GM19351 (cell line): ENCODE measurements at regions not wholly inside any gene's neighbourhood (a gene's known extent, or its start where the extent isn't known, plus 50 kb on each side); places are given as distances from the start of the nearest gene placed in this dataset.

Source experiments
- ATAC-seq: cut with Tn5 transposase; IDR thresholded peaks from one replicate; pipeline ENCODE4 v1.9.1; 2021; ENCODE audit warnings: mild to moderate bottlenecking, moderate library complexity; ENCODE audit not compliant: unreplicated experiment

- no peak for ATAC-seq
These were observed 400.7 kb downstream of the NUAK1 start for GRCh38 chr12:105738051-105738450.

DNA sequence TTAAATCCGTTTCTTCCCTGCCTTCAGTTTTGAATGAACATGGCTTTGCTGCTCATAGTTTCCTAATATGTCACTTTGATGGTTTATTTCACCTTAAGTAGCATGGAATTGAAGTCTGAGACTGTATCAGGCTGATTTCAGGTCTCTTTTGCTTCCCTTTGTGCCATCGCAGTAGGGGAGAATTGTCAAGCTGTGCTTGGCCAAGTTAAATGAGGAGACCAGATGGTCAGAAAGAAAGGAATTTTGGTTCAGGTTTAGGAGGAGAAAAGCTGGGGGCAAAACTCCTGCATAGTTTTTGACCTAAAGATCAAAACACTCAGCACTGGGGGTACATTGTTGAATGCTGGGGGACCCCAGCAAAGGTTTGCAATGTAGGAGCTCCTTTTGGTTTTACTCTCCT is 398.4 kb downstream of the NUAK1 start:
- ATAC-seq: no peak

DNA sequence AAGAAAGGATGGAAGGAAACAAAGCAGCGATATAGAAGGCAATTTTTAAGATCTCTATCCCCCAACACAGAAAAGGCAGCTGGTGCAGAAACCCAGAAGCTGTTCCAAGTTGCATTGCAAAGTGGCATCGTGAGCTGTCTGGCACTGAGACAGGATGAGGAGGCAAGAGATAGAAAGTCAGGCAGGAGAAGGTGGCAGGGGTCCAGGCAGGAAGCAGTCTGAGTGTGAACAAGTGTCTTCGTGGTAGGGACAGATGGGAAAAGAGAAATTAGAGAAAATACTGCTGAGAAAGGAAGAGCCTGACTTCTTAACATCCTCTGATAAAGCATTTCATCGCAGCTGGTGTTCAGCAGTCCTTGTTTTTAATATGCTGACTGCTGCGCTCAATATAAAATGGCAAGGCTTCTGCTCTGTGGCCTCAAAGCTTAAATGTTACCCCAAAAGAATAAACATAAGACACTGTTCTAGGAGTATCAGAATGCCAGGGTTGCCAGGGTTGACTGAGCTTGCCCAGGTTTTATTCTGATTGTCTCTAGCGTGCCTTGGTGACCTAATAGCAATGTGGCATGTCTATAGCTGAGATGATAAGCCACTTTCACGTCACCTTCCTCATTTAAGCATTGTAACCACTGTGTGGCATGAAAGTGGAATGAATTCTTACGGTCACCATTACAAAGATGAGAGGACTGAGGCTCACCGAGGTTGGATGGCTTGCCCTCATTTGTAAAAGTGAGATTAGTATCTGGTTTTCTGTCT is 397.6 kb downstream of the NUAK1 start:
- ATAC-seq: no peak

DNA sequence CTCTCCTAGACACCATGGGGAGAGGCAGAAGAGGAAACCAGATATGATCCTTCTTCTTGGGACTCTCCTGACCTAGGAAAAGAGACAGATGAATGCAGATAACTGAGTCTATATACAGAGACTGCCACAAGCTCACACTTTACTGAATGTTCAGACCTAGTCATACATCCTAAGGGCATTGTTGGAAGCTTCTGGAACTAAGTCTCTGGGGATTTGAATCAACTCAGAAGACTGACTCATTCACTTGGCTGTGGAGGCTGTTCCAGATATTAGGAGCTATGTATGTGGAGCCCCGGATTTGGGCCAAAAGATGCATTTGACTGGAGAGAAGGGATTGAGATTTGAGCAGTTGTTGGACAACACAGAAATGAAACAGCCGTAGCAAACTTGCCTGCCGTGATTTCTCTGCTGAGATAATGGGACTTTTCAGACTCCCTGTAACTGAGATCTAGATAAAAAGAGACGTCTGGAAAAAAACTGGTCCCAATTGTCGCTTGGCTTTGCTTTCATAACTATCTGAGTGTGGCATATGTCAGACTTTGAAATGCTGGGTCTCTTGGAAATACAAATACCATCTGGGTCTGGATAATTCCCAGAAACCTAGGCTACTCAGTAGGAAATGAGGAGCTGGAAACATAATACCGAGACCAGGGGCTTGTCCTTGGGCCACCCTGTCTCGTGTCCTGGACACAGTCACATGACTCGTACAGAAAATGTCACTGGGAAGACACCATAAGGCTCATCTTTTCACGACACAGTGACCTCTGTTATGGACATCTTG is 396.8 kb downstream of the NUAK1 start:
- ATAC-seq: no peak

DNA sequence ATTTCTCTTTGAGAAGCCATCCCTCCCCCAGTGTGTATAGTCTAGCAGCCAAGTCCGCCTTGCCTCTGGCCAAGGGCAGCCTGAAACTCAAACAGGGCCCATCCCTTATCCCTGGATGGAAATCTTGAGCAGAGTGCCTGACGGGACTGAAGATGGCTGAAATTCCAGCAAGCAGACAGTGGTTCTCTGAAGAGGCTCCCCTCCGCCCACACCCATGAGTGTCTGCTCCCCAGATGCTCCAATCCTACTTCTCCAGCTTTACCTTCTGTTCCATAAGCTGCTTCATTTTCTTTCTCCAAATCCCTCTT is 396.2 kb downstream of the NUAK1 start:
- no peak for ATAC-seq

DNA sequence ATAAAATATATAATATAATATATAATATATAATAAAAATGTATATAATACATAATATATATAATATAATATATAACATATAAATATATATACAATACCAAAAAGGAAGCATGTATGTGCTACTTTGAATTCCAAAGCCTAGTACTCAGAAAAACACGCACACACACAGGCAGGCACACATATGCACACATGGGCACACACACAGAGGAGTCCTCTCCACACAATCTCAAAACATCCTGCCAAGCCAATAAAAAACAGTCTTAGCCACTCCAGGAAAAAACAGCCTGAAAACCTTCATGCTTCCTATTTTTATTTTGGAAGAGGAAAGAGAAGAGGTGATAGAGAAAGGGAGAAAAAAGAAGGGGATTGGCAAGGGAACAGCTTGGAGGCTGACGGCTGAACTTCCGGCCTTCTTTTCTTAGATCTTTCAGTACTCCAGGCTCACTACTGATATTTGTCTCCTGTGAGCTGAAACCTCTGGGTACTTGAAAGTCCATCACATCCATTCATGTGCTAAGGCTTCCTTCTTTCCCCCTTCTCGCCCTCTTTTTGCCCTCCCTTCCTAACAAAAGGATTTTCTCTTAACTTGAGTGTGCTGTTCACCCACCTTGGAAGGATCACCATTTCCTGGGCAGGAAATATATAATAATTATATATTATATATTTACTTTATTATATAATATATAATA is 394.2 kb downstream of the NUAK1 start:
- no peak for ATAC-seq

DNA sequence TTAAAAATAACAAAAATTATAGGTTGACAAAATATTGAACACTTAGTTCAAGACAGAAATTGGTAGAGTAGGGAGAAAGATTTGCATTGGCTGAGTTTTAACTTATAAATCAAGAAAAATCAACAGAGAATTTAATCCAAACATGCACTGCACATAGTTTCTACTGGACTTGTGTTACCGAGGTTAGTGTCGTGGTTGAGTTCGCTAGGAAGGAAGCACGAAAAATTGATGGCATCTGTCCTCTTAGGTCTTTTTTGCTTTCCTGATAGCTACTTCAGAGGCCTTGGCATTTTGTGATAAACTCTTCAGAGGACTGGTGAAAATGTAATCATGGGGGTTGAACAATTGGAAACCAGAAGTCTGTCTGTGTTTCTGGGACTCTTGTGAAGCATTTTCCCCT is 392.9 kb downstream of the NUAK1 start:
- no peak for ATAC-seq

- ATAC-seq: no peak
These were observed 389.8 kb downstream of the NUAK1 start for GRCh38 chr12:105748806-105749600.

- ATAC-seq: no peak
These were observed 388.7 kb downstream of the NUAK1 start for GRCh38 chr12:105750096-105750495.

DNA sequence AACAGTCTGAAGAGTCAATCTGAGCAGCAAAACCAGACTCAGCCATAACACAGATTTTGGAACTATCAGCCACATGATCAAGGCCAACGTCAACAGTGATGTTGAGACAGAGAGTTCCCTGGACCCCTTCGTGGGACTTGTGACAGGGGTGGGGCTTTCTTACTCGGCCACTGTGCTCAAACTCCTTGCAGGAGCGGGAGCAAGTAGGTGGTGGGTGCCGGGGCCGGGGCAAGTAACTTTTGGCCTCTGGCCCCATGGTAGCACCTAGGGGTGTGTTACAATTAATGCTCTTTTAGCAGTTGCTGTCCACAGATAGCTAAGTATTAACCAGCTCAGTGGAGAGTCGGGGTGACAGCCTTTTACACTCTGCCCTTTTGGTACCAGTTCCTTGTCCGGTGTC is 384.4 kb downstream of the NUAK1 start:
- no peak for ATAC-seq

- no peak for ATAC-seq
These were observed 381.8 kb downstream of the NUAK1 start for GRCh38 chr12:105756961-105757360.

- no peak for ATAC-seq
These were observed 379.6 kb downstream of the NUAK1 start for GRCh38 chr12:105759149-105759548.

- no peak for ATAC-seq
These were observed 377.7 kb downstream of the NUAK1 start for GRCh38 chr12:105761075-105761474.

GRCh38 chr12:105764216-105764835 is 374.4 kb downstream of the NUAK1 start:
- ATAC-seq: no peak

DNA sequence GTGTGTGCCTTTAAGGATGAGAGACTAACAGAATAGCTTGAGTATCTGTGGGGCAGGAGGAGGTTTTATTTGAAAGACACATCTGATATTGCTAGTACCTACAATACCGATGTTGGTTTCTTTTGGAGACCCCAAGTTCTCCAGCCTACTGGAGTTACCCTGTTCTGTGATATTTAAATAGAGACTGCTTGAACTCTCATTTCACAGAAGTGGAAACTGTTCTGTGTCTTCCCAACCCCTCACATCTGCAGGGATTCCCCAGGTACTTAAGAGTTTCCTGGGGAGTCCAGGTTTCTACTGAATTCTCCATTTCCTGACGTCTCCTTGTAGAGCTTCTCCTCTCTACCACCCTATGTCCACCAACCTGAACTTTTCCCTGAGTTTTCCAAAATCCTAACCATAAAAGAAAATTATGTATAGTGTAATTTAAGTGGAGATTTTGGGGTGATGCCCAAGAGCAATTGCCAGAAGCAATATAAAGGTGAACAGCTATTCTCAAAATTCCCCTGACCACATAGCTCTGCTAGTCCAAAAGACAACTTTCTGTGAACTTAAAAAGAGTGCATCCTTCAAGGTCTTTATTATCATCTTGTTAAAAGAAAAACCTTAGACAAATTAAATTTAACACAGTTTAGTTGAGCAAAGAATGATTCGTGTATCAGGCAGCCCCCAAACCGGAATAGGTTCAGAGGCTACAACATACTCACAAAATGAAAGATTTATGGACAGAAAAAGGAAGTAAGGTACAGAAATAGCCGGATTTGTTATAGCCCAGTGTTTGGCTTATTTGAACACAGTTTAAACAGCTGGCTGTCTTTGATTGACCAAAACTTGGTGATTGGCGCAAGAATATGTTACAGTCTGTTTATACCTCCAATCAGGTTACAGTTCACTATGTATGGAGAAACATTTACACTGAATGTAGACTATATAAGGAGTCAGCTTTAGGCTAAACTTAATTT is 373.4 kb downstream of the NUAK1 start:
- ATAC-seq: no peak

DNA sequence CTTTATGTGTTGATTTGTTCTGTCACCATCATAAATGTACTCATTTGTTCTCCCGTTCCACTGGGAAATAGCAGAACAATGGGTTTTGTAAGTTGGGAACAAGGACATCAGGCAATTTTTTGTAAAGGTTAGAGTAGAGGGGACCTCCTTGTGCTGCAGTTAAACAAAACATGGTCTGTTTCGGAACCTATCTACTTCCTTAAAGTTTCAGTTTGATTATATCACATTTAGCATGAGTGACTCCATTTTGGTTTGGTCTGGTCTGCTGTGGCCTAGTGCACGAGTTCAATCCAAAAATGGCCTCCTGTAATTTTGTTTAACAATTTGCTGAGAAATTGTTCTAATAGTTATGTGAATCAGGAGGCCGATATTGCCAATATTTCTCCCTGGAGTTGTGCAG is 372.7 kb downstream of the NUAK1 start:
- ATAC-seq: no peak

DNA sequence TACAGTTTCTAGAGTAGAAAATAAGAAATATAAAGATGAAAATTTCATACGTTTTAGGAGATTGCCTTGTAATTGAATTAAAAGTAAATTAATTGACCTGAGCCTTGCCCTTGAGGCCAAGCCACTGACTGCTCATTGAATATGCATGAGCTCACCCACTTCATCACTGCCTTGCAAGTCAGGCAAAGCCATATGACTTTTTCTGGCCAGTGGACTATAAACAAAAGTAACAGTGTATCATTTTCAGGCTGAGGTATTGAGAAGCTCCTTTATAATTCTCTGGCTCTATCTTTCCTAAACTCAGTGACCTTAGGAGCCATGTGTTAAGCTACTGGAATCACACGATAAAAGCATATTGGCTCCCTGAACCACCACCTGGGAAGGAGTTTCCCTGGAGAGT is 369.3 kb downstream of the NUAK1 start:
- ATAC-seq: no peak

DNA sequence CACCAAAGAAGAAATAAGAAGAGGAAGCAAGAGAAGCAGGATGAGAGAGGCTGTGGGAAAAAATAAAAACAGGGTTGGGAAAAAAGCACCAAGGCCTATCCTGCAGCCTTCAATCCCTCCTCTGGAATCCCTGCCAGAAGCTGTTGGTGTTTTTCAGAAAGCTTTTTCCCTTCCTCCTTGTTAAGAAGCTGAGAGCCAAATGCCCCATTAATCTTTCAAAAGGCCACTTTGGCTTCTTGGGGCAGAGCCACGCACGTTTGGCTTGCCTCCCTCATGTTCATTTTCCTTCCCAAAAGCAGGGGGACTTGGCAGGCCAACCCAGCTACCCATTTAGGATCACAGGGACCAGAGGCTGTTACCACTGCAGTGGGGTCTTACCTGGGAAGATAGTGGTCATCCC is 365.3 kb downstream of the NUAK1 start:
- no peak for ATAC-seq

DNA sequence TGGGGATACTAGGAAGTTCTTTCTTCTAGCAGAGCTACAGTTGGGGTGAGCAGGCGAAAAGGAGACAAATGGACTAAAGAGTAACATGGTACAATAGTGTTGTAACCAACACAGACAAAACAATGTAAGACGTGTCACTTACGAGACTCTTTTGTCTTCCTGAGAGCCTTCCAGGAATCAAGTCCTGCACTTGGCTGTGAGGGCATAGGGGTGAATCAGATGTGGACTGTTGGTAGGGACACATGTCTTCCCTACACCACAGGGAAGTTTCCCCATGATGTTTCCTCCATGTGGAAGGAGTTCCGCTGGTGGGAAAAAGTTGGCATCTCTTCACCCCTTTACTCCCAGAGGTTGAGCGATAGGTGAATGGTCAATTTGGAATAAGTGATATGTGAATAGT is 364.7 kb downstream of the NUAK1 start:
- ATAC-seq: no peak

- ATAC-seq: no peak
These were observed 363.4 kb downstream of the NUAK1 start for GRCh38 chr12:105775343-105775742.
